ENCODE measurements at regions not wholly inside any gene's neighbourhood (a gene's known extent, or its start where the extent isn't known, plus 50 kb on each side); places are given as distances from the start of the nearest gene placed in this dataset.

GRCh38 chr15:69859866-69860265 is 237.9 kb downstream of the TLE3 start:
- no peaks in the 10 kb centered on the region for H3K4me1 ChIP-seq
- no peaks in the 10 kb centered on the region for H3K9me3 ChIP-seq
- TF ChIP-seq, protein P1, sequence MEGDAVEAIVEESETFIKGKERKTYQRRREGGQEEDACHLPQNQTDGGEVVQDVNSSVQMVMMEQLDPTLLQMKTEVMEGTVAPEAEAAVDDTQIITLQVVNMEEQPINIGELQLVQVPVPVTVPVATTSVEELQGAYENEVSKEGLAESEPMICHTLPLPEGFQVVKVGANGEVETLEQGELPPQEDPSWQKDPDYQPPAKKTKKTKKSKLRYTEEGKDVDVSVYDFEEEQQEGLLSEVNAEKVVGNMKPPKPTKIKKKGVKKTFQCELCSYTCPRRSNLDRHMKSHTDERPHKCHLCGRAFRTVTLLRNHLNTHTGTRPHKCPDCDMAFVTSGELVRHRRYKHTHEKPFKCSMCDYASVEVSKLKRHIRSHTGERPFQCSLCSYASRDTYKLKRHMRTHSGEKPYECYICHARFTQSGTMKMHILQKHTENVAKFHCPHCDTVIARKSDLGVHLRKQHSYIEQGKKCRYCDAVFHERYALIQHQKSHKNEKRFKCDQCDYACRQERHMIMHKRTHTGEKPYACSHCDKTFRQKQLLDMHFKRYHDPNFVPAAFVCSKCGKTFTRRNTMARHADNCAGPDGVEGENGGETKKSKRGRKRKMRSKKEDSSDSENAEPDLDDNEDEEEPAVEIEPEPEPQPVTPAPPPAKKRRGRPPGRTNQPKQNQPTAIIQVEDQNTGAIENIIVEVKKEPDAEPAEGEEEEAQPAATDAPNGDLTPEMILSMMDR (IDR thresholded peaks at IDR 0.05): no peak
- no peak for TF ChIP-seq POLR2A (IDR thresholded peaks at IDR 0.05; ENCODE audit: low read depth)
- TF ChIP-seq EP300 (IDR thresholded peaks at IDR 0.05): no peak
- no peak for TF ChIP-seq POLR2AphosphoS5 (IDR thresholded peaks at IDR 0.05)
- WGBS: 98% methylated on average over 5 of the region's 5 CpGs
- H3K27ac ChIP-seq (replicated peaks in 1 of 4): no peak overlapping the region
- no peak overlapping the region for H3K4me3 ChIP-seq
- peaks cover 0 to 16% (median 0%) of the 10 kb centered on the region in 4 donors for H3K27me3 ChIP-seq
- DNase-seq (ENCODE audit: extremely low spot score): no peak
- H3K36me3 ChIP-seq: no peaks in the 10 kb centered on the region
- intact Hi-C loops (cut with DNase I): no loop called here

DNA sequence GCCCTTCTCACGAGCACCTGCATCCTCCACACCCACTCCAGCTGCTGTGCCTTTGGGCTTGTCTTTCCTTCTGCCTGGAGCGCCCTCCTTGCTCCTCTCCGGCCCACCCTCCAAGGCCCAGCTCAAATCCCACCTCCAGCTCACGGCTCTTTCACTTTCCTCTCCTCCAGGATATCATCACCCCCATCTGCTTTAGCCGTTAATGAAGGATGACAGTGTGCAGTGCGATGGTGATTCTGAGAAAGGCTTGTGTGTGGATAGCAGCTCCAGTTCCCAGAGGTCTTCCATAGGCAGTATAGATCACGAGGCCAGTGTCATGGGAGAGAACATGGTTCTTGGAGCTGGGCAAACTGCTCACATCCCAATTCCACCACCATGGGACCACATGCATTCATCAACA is 237.4 kb downstream of the TLE3 start:
- no peaks in the 10 kb centered on the region for H3K36me3 ChIP-seq
- no peaks in the 10 kb centered on the region for H3K9me3 ChIP-seq
- peaks cover 0 to 16% (median 0%) of the 10 kb centered on the region in 4 donors for H3K27me3 ChIP-seq
- WGBS: 97% methylated on average over 7 of the region's 7 CpGs
- H3K4me3 ChIP-seq: no peak overlapping the region
- no peaks in the 10 kb centered on the region for H3K4me1 ChIP-seq
- TF ChIP-seq POLR2A (IDR thresholded peaks at IDR 0.05; ENCODE audit: low read depth) (no peak), EP300 (IDR thresholded peaks at IDR 0.05) (no peak), POLR2AphosphoS5 (IDR thresholded peaks at IDR 0.05) (no peak)
- TF ChIP-seq, protein P1 (IDR thresholded peaks at IDR 0.05): no peak
- DNase-seq (ENCODE audit: extremely low spot score): no peak
- H3K27ac ChIP-seq (replicated peaks in 1 of 4): no peak overlapping the region
- intact Hi-C loops (cut with DNase I): no loop called here

DNA sequence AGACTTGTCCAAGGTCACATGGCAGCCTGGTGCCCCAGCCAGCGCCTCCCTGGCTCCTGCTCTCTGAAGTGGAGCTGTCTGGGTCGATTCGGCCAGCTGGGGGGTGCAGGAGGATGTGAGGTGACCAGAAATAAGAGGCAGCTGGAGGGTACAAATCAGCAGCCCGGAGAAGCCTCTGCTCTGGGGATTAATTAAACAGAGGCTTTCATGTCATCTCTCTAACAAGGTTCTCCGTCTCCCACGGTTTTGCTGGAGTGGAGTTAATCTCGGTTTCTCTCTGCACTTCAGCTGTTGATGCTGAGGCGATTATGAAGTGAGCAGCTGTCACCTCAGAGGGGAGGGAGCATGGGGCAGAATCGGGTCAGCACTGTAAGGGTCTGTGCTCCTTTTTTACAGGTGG is 236.8 kb downstream of the TLE3 start:
- H3K36me3 ChIP-seq: no peaks in the 10 kb centered on the region
- TF ChIP-seq POLR2AphosphoS5 (IDR thresholded peaks at IDR 0.05) (no peak), POLR2A (IDR thresholded peaks at IDR 0.05; ENCODE audit: low read depth) (no peak), EP300 (IDR thresholded peaks at IDR 0.05) (no peak)
- TF ChIP-seq, protein P1 (IDR thresholded peaks at IDR 0.05): no peak
- no peak for DNase-seq (ENCODE audit: extremely low spot score)
- intact Hi-C loops (cut with DNase I): no loop called here
- H3K27me3 ChIP-seq: peaks cover 0 to 16% (median 0%) of the 10 kb centered on the region in 4 donors
- WGBS: 71% methylated on average over 9 of the region's 9 CpGs
- no peak overlapping the region for H3K27ac ChIP-seq (replicated peaks in 1 of 4)
- H3K4me1 ChIP-seq: no peaks in the 10 kb centered on the region
- no peak overlapping the region for H3K4me3 ChIP-seq
- H3K9me3 ChIP-seq: no peaks in the 10 kb centered on the region

- Histone ChIP-seq H3K36me3 (no peaks in the 10 kb centered on the region), H3K4me1 (no peaks in the 10 kb centered on the region), H3K9me3 (no peaks in the 10 kb centered on the region), H3K27ac (replicated peaks in 1 of 4) (no peak overlapping the region), H3K4me3 (no peak overlapping the region), H3K27me3 (peaks cover 0 to 16% (median 0%) of the 10 kb centered on the region in 4 donors)
- no peak for DNase-seq (ENCODE audit: extremely low spot score)
- TF ChIP-seq EP300 (IDR thresholded peaks at IDR 0.05) (no peak), POLR2A (IDR thresholded peaks at IDR 0.05; ENCODE audit: low read depth) (no peak), POLR2AphosphoS5 (IDR thresholded peaks at IDR 0.05) (no peak)
- TF ChIP-seq, protein P1 (IDR thresholded peaks at IDR 0.05): no peak
- intact Hi-C loops (cut with DNase I): no loop called here
- 63% methylated on average over 8 of the region's 8 CpGs for WGBS
These were observed 236.2 kb downstream of the TLE3 start for GRCh38 chr15:69861331-69862171.

Data from esophagus muscularis mucosa (tissue), 4 donors.